Type B pancreatic cell (in vitro differentiated cells): ENCODE measurements at regions not wholly inside any gene's neighbourhood (a gene's known extent, or its start where the extent isn't known, plus 50 kb on each side); places are given as distances from the start of the nearest gene placed in this dataset.
A peak's percentile ranks its signal among the peaks of the same experiment; 100 is the strongest.

Source experiments
- DNase-seq: peaks from one replicate; pipeline ENCODE4 v3.0.0; 2021; ENCODE audit warnings: mixed read lengths; ENCODE audit not compliant: unreplicated experiment; ENCODE audit errors: extremely low spot score
- H3K27ac Mint-ChIP-seq: 2 replicates; pipeline ENCODE4 v1.8.0; 2021; ENCODE audit warnings: mild to moderate bottlenecking, mixed read lengths
- H3K27me3 Mint-ChIP-seq: 2 replicates; pipeline ENCODE4 v1.8.0; 2021; ENCODE audit warnings: mixed read lengths
- H3K36me3 Mint-ChIP-seq: 2 replicates; pipeline ENCODE4 v1.8.0; 2021; ENCODE audit warnings: mixed read lengths
- H3K4me1 Mint-ChIP-seq: one replicate; pipeline ENCODE4 v1.8.0; 2021; ENCODE audit warnings: mixed read lengths; ENCODE audit not compliant: unreplicated experiment
- H3K4me3 Mint-ChIP-seq: 2 replicates; pipeline ENCODE4 v1.8.0; 2021; ENCODE audit warnings: mild to moderate bottlenecking, mixed read lengths
- H3K9me3 Mint-ChIP-seq: 2 replicates; pipeline ENCODE4 v1.8.0; 2021; ENCODE audit warnings: mixed read lengths
- CTCF ChIP-seq: fragments of 200-600 bp; sonication (generic); conservative IDR thresholded peaks from 2 replicates; pipeline ENCODE4 v1.5.0; 2021; ENCODE audit warnings: antibody characterized with exemption, mild to moderate bottlenecking

- Mint-ChIP-seq H3K36me3 (no peaks in the 10 kb centered on the region), H3K27ac (no peak overlapping the region), H3K4me1 (no peaks in the 10 kb centered on the region), H3K27me3 (peaks cover 24% of the 10 kb centered on the region), H3K9me3 (no peaks in the 10 kb centered on the region), H3K4me3 (no peak overlapping the region)
- DNase-seq = no peak
- no peak for TF ChIP-seq CTCF
These were observed 525.6 kb downstream of the XYLT1 start for GRCh38 chr16:16945207-16945606.

GRCh38 chr16:16956376-16956775 lies 514.4 kb downstream of the XYLT1 start:
- H3K4me3 Mint-ChIP-seq = no peak overlapping the region
- no peaks in the 10 kb centered on the region for H3K27me3 Mint-ChIP-seq
- H3K27ac Mint-ChIP-seq = no peak overlapping the region
- H3K9me3 Mint-ChIP-seq = no peaks in the 10 kb centered on the region
- TF ChIP-seq CTCF = no peak
- no peak for DNase-seq
- H3K4me1 Mint-ChIP-seq = no peaks in the 10 kb centered on the region
- no peaks in the 10 kb centered on the region for H3K36me3 Mint-ChIP-seq

- Mint-ChIP-seq H3K27ac (no peak overlapping the region), H3K4me3 (no peak overlapping the region), H3K36me3 (no peaks in the 10 kb centered on the region), H3K27me3 (no peaks in the 10 kb centered on the region), H3K9me3 (no peaks in the 10 kb centered on the region), H3K4me1 (no peaks in the 10 kb centered on the region)
- no peak for DNase-seq
- TF ChIP-seq CTCF = no peak
These were observed 510.0 kb downstream of the XYLT1 start for GRCh38 chr16:16960785-16961184.

- Mint-ChIP-seq H3K4me3 (no peak overlapping the region), H3K27me3 (no peaks in the 10 kb centered on the region), H3K4me1 (no peaks in the 10 kb centered on the region), H3K36me3 (no peaks in the 10 kb centered on the region), H3K27ac (peak overlapping the region; percentile 28), H3K9me3 (no peaks in the 10 kb centered on the region)
- no peak for TF ChIP-seq CTCF
- DNase-seq = no peak
These were observed 504.3 kb downstream of the XYLT1 start for GRCh38 chr16:16966439-16966838.

GRCh38 chr16:16971042-16971441 lies 499.7 kb downstream of the XYLT1 start:
- Mint-ChIP-seq H3K27me3 (no peaks in the 10 kb centered on the region), H3K4me3 (no peak overlapping the region), H3K4me1 (no peaks in the 10 kb centered on the region), H3K36me3 (no peaks in the 10 kb centered on the region), H3K9me3 (no peaks in the 10 kb centered on the region), H3K27ac (no peak overlapping the region)
- no peak for TF ChIP-seq CTCF
- no peak for DNase-seq

- H3K4me3 Mint-ChIP-seq = no peak overlapping the region
- no peaks in the 10 kb centered on the region for H3K4me1 Mint-ChIP-seq
- H3K27ac Mint-ChIP-seq = no peak overlapping the region
- TF ChIP-seq CTCF = no peak
- no peaks in the 10 kb centered on the region for H3K36me3 Mint-ChIP-seq
- H3K9me3 Mint-ChIP-seq = no peaks in the 10 kb centered on the region
- no peaks in the 10 kb centered on the region for H3K27me3 Mint-ChIP-seq
- DNase-seq = no peak
These were observed 497.9 kb downstream of the XYLT1 start for GRCh38 chr16:16972831-16973230.
